Ovary (tissue), 3 donors: ENCODE measurements at regions not wholly inside any gene's neighbourhood (a gene's known extent, or its start where the extent isn't known, plus 50 kb on each side); places are given as distances from the start of the nearest gene placed in this dataset.

Source experiments
- EP300 ChIP-seq: sonication (generic); formaldehyde crosslinking; IDR thresholded peaks from one replicate; pipeline ENCODE4 v1.6.1; 2017; ENCODE audit warnings: antibody characterized with exemption
- POLR2A ChIP-seq: fragments of 450-650 bp; IDR thresholded peaks from one replicate; pipeline ENCODE4 v1.6.1; 2017; ENCODE audit warnings: antibody characterized with exemption, mild to moderate bottlenecking, moderate library complexity
- TF ChIP-seq, protein P1 (sequence below), 3 donors: fragments of 450-650 bp in 2 of 3; fragments of 200-600 bp in 1 of 3; IDR thresholded peaks; one replicate each; pipeline versions ENCODE4 v1.5.1 to v1.8.0; 2016 to 2022; ENCODE audit warnings: antibody characterized with exemption in 3 of 3, mild to moderate bottlenecking in 1 of 3
- donor health status: DM: no; HTN: no; CAD: no.

- TF ChIP-seq EP300 (no peak), POLR2A (no peak)
- TF ChIP-seq, protein P1, sequence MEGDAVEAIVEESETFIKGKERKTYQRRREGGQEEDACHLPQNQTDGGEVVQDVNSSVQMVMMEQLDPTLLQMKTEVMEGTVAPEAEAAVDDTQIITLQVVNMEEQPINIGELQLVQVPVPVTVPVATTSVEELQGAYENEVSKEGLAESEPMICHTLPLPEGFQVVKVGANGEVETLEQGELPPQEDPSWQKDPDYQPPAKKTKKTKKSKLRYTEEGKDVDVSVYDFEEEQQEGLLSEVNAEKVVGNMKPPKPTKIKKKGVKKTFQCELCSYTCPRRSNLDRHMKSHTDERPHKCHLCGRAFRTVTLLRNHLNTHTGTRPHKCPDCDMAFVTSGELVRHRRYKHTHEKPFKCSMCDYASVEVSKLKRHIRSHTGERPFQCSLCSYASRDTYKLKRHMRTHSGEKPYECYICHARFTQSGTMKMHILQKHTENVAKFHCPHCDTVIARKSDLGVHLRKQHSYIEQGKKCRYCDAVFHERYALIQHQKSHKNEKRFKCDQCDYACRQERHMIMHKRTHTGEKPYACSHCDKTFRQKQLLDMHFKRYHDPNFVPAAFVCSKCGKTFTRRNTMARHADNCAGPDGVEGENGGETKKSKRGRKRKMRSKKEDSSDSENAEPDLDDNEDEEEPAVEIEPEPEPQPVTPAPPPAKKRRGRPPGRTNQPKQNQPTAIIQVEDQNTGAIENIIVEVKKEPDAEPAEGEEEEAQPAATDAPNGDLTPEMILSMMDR (IDR thresholded peaks at IDR 0.05) = no peak
Measured at GRCh38 chr12:46891306-46891705, 65.5 kb upstream of the SLC38A4 start.
